ENCODE measurements at regions not wholly inside any gene's neighbourhood (a gene's known extent, or its start where the extent isn't known, plus 50 kb on each side); places are given as distances from the start of the nearest gene placed in this dataset.
A peak's percentile ranks its signal among the peaks of the same experiment; 100 is the strongest.

DNA sequence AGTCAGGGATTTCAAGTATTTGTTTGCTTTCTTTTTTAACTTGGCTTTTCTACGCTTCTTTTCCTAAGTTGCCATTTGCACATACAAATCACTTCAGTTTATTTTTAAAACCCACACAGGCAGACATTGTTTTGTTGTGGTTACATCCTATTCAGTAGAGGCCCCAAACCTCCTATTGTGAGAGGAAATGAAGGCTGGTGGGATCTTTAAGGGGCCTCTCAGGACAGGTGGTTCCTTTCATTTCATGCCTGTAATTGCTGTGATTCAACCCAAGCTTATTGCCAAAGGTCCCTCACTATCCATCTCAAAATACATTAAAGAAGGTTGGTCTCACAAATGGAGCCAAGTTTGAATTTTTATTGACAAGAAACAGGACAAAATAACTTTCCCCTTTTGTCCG, 257.1 kb downstream of the ADAMTS20 start:
- no peak for DNase-seq
- Histone ChIP-seq H3K4me1 (ENCODE audit: control insufficient read depth, insufficient read depth, low read length) (no peaks in the 10 kb centered on the region), H3K4me3 (ENCODE audit: low read length) (no peak overlapping the region), H3K9me3 (ENCODE audit: control insufficient read depth, low read depth, low read length) (no peaks in the 10 kb centered on the region), H3K27me3 (ENCODE audit: control insufficient read depth, insufficient read depth, low read length) (no peaks in the 10 kb centered on the region), H3K27ac (ENCODE audit: low read length) (no peak overlapping the region), H3K36me3 (ENCODE audit: control insufficient read depth, insufficient read depth, low read length) (no peaks in the 10 kb centered on the region)
- 57% methylated on average over 1 of the region's 2 CpGs for WGBS (ENCODE audit: insufficient coverage, low lambda C conversion rate)

DNA sequence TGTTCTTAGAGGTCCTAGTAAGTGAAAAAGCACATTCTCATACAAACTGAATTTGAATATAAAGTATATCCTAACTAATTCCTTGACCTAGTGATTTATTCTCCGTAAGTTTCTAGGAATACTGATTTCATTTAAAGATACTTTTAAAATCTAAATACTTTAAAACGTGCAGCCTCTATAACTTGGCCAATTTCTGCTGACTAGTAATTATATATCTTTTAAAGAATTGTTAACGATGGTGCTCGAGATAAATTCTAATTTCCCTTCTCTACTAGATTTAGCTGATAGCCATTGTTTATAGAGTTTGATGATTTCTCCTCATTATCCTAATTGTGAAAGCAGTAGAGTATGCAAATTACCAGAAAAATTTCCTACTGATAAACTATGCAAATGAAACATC, 257.9 kb downstream of the ADAMTS20 start:
- no peaks in the 10 kb centered on the region for H3K36me3 ChIP-seq (ENCODE audit: control insufficient read depth, insufficient read depth, low read length)
- no peak overlapping the region for H3K4me3 ChIP-seq (ENCODE audit: low read length)
- H3K27ac ChIP-seq (ENCODE audit: low read length): no peak overlapping the region
- H3K4me1 ChIP-seq (ENCODE audit: control insufficient read depth, insufficient read depth, low read length): no peaks in the 10 kb centered on the region
- H3K27me3 ChIP-seq (ENCODE audit: control insufficient read depth, insufficient read depth, low read length): no peaks in the 10 kb centered on the region
- no peaks in the 10 kb centered on the region for H3K9me3 ChIP-seq (ENCODE audit: control insufficient read depth, low read depth, low read length)
- 100% methylated on average over 1 of the region's 4 CpGs for WGBS (ENCODE audit: insufficient coverage, low lambda C conversion rate)
- DNase-seq: no peak

DNA sequence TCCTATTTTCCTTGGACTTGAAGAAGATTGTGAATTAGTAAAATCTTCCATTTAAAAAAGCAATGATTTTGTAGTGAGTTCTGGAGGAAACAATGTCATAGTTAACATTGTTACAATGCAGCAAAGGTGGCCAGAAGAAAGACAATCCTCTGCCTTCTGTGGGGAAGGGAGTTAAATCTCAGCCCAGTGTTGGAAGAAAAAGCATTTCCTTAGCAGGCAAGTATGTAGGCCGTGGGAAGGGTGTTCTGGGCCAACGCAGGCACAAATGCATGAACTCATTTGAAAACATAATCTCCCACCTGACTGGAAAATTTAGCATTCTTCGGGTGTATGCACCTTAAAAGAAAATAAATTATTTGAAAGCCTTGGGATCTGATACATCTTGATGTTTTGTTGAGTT, 258.6 kb downstream of the ADAMTS20 start:
- Histone ChIP-seq H3K9me3 (ENCODE audit: control insufficient read depth, low read depth, low read length) (no peaks in the 10 kb centered on the region), H3K4me1 (ENCODE audit: control insufficient read depth, insufficient read depth, low read length) (peaks cover 4% of the 10 kb centered on the region), H3K27ac (ENCODE audit: low read length) (no peak overlapping the region), H3K36me3 (ENCODE audit: control insufficient read depth, insufficient read depth, low read length) (no peaks in the 10 kb centered on the region), H3K4me3 (ENCODE audit: low read length) (no peak overlapping the region), H3K27me3 (ENCODE audit: control insufficient read depth, insufficient read depth, low read length) (no peaks in the 10 kb centered on the region)
- WGBS (ENCODE audit: insufficient coverage, low lambda C conversion rate): 100% methylated on average over 1 of the region's 3 CpGs
- DNase-seq: no peak

DNA sequence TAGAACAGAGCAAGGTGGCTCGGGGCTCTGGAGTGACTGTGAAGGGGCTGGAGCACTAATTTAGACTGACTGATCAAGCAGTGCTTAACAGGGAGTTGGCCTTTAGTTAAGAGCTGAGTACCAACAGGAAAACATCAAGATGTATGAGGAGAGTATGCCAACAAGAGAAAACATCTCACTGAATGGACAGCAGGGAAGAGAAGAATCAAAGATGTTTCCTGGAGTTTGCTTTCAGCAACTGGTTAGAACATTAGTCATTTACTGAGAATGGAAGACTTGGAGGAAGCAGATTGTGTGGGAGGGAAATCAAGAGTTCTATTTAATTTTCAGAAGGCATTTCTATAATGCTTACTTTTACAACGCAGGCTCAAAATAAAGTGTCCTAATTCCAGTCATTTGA, 259.3 kb downstream of the ADAMTS20 start:
- Histone ChIP-seq H3K4me3 (ENCODE audit: low read length) (no peak overlapping the region), H3K27ac (ENCODE audit: low read length) (no peak overlapping the region), H3K9me3 (ENCODE audit: control insufficient read depth, low read depth, low read length) (no peaks in the 10 kb centered on the region), H3K36me3 (ENCODE audit: control insufficient read depth, insufficient read depth, low read length) (no peaks in the 10 kb centered on the region), H3K27me3 (ENCODE audit: control insufficient read depth, insufficient read depth, low read length) (no peaks in the 10 kb centered on the region), H3K4me1 (ENCODE audit: control insufficient read depth, insufficient read depth, low read length) (peaks cover 4% of the 10 kb centered on the region)
- no peak for DNase-seq
- WGBS (ENCODE audit: insufficient coverage, low lambda C conversion rate): 100% methylated on average over 1 of the region's 2 CpGs

- Histone ChIP-seq H3K4me3 (ENCODE audit: low read length) (no peak overlapping the region), H3K27ac (ENCODE audit: low read length) (no peak overlapping the region), H3K4me1 (ENCODE audit: control insufficient read depth, insufficient read depth, low read length) (peaks cover 4% of the 10 kb centered on the region), H3K9me3 (ENCODE audit: control insufficient read depth, low read depth, low read length) (no peaks in the 10 kb centered on the region), H3K27me3 (ENCODE audit: control insufficient read depth, insufficient read depth, low read length) (no peaks in the 10 kb centered on the region), H3K36me3 (ENCODE audit: control insufficient read depth, insufficient read depth, low read length) (no peaks in the 10 kb centered on the region)
- DNase-seq: no peak
- WGBS (ENCODE audit: insufficient coverage, low lambda C conversion rate): 100% methylated on average over 1 of the region's 3 CpGs
These were observed 260.5 kb downstream of the ADAMTS20 start for GRCh38 chr12:43291516-43291915.

DNA sequence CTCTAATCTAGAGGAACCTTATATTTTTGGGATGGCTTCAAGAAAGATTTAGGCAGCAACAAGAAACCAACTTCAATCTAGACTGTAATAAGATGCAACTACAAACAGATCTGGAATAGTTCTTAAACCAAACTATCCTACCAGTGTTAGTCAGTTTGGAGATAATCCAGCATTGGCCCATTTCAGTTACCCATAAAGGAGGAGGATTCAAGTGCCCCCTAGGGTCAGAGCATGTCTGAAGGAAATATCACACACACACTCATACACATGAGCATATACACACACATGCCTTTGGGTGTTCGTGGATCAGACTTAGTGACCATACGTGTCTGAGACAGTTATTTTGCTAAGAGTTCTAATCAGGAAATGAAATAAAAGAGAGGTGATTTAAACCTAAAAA, 261.2 kb downstream of the ADAMTS20 start:
- Histone ChIP-seq H3K36me3 (ENCODE audit: control insufficient read depth, insufficient read depth, low read length) (no peaks in the 10 kb centered on the region), H3K9me3 (ENCODE audit: control insufficient read depth, low read depth, low read length) (no peaks in the 10 kb centered on the region), H3K27ac (ENCODE audit: low read length) (no peak overlapping the region), H3K4me3 (ENCODE audit: low read length) (no peak overlapping the region), H3K4me1 (ENCODE audit: control insufficient read depth, insufficient read depth, low read length) (peaks cover 4% of the 10 kb centered on the region), H3K27me3 (ENCODE audit: control insufficient read depth, insufficient read depth, low read length) (no peaks in the 10 kb centered on the region)
- 100% methylated on average over 1 of the region's 2 CpGs for WGBS (ENCODE audit: insufficient coverage, low lambda C conversion rate)
- no peak for DNase-seq

DNA sequence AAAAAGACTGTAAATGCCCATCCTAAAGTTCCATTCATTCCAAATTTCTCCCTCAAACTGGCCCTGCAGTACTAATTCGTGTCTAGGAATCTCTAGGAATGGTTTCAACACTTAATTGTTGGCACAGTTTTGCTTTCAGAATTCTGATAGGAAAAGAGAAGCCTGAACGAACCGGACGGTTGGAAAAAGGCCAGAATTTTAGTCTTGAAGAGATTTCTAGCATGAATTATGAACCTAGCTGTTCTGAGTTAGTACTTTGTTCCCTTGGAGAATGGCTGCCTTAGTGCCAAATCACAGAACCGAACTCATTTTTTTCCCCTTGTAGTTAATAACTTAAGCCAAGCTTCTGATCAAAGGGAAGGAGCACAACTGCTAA, 262.6 kb downstream of the ADAMTS20 start:
- no peaks in the 10 kb centered on the region for H3K9me3 ChIP-seq (ENCODE audit: control insufficient read depth, low read depth, low read length)
- H3K27ac ChIP-seq (ENCODE audit: low read length): no peak overlapping the region
- DNase-seq: no peak
- H3K4me1 ChIP-seq (ENCODE audit: control insufficient read depth, insufficient read depth, low read length): peaks cover 4% of the 10 kb centered on the region
- no peaks in the 10 kb centered on the region for H3K27me3 ChIP-seq (ENCODE audit: control insufficient read depth, insufficient read depth, low read length)
- no peaks in the 10 kb centered on the region for H3K36me3 ChIP-seq (ENCODE audit: control insufficient read depth, insufficient read depth, low read length)
- H3K4me3 ChIP-seq (ENCODE audit: low read length): no peak overlapping the region
- 80% methylated on average over 1 of the region's 5 CpGs for WGBS (ENCODE audit: insufficient coverage, low lambda C conversion rate)

DNA sequence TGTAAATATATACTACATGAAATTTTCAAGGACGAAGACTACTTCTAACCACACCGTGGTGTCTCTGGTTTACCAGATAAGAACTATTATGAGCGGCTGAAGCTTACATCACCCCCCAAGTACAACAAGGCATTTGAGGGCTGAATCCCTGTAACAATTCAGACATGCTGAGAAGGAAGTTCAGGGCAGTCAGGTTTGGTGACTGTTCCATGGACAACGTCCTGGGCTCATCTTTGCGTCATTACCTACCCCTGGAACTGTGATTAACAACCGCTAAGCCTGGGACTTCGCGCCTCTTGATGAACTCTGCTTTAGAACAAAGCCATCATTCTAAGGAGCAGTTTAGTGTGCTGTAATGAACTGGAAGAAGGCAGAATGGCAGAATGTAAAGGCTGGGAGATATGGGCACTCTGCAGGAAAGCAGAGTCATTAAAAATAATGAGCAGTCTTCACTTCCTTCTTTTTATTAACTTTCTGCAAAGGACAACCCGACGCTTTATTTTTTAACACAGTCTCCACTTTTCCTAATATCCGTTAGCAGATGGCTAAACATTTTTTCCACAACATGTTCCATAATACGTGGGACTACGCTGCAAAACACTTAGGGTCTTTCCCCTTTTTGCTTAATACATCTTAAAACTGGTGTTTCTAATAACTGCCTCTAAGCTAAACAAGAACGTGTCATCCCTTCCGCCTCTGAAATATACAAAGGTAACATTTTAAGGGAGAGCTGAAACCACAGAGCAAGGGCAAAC, 263.2 kb downstream of the ADAMTS20 start:
- Histone ChIP-seq H3K27me3 (ENCODE audit: control insufficient read depth, insufficient read depth, low read length) (no peaks in the 10 kb centered on the region), H3K4me1 (ENCODE audit: control insufficient read depth, insufficient read depth, low read length) (peaks cover 4% of the 10 kb centered on the region), H3K9me3 (ENCODE audit: control insufficient read depth, low read depth, low read length) (no peaks in the 10 kb centered on the region), H3K4me3 (ENCODE audit: low read length) (no peak overlapping the region), H3K27ac (ENCODE audit: low read length) (no peak overlapping the region), H3K36me3 (ENCODE audit: control insufficient read depth, insufficient read depth, low read length) (no peaks in the 10 kb centered on the region)
- peak in 1 of 2 donors; percentile 37 for DNase-seq
- 100% methylated on average over 1 of the region's 15 CpGs for WGBS (ENCODE audit: insufficient coverage, low lambda C conversion rate)

DNA sequence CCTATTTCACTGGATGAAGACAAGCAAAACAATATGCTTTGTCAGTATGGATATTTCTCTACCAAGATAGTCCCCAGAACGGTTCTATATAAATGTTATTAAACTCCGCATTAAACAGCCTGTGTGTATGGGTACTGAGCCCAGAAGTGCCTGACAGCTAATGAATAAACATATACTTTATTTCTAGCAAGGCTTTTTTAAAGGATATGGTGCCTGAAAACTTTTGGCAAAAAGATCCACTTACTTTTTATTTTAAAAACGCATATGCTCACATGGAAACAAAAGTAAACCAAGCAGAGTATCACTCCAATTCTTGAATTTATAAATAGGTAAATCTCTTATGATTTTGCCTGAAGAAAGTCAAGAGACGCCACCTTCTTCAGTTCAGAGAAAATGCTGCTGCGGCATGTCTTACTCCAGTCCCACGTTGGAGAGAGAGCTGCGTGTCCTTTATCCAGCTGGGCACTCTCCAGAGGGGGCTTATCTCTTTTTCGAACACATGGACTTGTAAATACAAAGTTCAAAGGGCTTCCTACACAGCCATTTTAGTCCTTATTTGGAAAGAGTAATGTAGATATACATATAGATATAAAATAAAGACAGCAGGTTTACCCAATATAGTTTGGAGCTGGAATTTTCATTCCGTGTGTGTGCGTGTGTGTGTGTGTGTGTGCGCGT, 264.2 kb downstream of the ADAMTS20 start:
- peaks cover 4% of the 10 kb centered on the region for H3K4me1 ChIP-seq (ENCODE audit: control insufficient read depth, insufficient read depth, low read length)
- no peak overlapping the region for H3K27ac ChIP-seq (ENCODE audit: low read length)
- no peaks in the 10 kb centered on the region for H3K9me3 ChIP-seq (ENCODE audit: control insufficient read depth, low read depth, low read length)
- DNase-seq: peak; percentile 35 to 65
- no peak overlapping the region for H3K4me3 ChIP-seq (ENCODE audit: low read length)
- no peaks in the 10 kb centered on the region for H3K27me3 ChIP-seq (ENCODE audit: control insufficient read depth, insufficient read depth, low read length)
- no peaks in the 10 kb centered on the region for H3K36me3 ChIP-seq (ENCODE audit: control insufficient read depth, insufficient read depth, low read length)
- no CpG with 5 or more reads among the region's 12 CpGs for WGBS (ENCODE audit: insufficient coverage, low lambda C conversion rate)

- no peaks in the 10 kb centered on the region for H3K27me3 ChIP-seq (ENCODE audit: control insufficient read depth, insufficient read depth, low read length)
- WGBS (ENCODE audit: insufficient coverage, low lambda C conversion rate): 80% methylated on average over 1 of the region's 2 CpGs
- H3K36me3 ChIP-seq (ENCODE audit: control insufficient read depth, insufficient read depth, low read length): no peaks in the 10 kb centered on the region
- no peaks in the 10 kb centered on the region for H3K9me3 ChIP-seq (ENCODE audit: control insufficient read depth, low read depth, low read length)
- peaks cover 4% of the 10 kb centered on the region for H3K4me1 ChIP-seq (ENCODE audit: control insufficient read depth, insufficient read depth, low read length)
- H3K4me3 ChIP-seq (ENCODE audit: low read length): no peak overlapping the region
- H3K27ac ChIP-seq (ENCODE audit: low read length): no peak overlapping the region
- DNase-seq: no peak
These were observed 265.0 kb downstream of the ADAMTS20 start for GRCh38 chr12:43286986-43287385.

DNA sequence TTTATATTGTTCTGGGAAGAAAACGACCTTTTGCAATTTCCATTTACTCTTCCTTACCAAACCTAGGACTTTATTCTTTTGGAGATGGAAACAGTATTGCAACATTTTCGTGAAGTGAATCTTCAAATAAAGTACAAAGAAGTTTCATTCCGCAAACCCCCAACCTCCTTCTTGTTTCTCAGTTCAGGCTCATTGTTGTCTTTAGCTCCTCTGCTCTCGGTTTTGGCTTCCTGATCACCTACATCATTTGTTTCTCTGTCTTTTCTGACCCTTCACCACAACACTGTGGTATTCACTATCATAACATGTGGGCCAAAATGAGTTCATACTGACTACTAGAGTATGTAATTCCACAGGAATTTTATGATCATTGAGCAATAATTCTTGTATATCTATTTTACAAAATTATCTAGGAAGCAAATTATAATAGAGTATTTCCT, 266.8 kb downstream of the ADAMTS20 start:
- no peak for DNase-seq
- Histone ChIP-seq H3K27ac (ENCODE audit: low read length) (no peak overlapping the region), H3K27me3 (ENCODE audit: control insufficient read depth, insufficient read depth, low read length) (no peaks in the 10 kb centered on the region), H3K9me3 (ENCODE audit: control insufficient read depth, low read depth, low read length) (no peaks in the 10 kb centered on the region), H3K36me3 (ENCODE audit: control insufficient read depth, insufficient read depth, low read length) (no peaks in the 10 kb centered on the region), H3K4me1 (ENCODE audit: control insufficient read depth, insufficient read depth, low read length) (peaks cover 4% of the 10 kb centered on the region), H3K4me3 (ENCODE audit: low read length) (no peak overlapping the region)
- WGBS (ENCODE audit: insufficient coverage, low lambda C conversion rate): 62% methylated on average over 2 of the region's 4 CpGs

Data from large intestine (tissue), 3 donors.